A549 (cell line): ENCODE measurements at regions not wholly inside any gene's neighbourhood (a gene's known extent, or its start where the extent isn't known, plus 50 kb on each side); places are given as distances from the start of the nearest gene placed in this dataset.

Experiments
- CTCF ChIP-seq: fragments of >200 bp; sonication (Bioruptor Twin); formaldehyde crosslinking; IDR thresholded peaks from 3 replicates; pipeline ENCODE4 v1.5.1; 2016
- HDAC2 ChIP-seq: fragments of 200-600 bp; sonication (generic); IDR thresholded peaks from 2 replicates; pipeline ENCODE4 v1.6.1; 2016
- NPAS2 ChIP-seq: fragments of 250-450 bp; sonication (Bioruptor Pico); IDR thresholded peaks from 2 replicates; pipeline ENCODE4 v1.8.0; 2022; ENCODE audit warnings: mild to moderate bottlenecking, moderate library complexity, borderline replicate concordance
- NR3C1 ChIP-seq: fragments of >200 bp; sonication (Bioruptor Twin); formaldehyde crosslinking; IDR thresholded peaks from 3 replicates; pipeline ENCODE4 v1.6.1; 2017
- POLR2A ChIP-seq: IDR thresholded peaks from 2 replicates; pipeline ENCODE4 v1.6.1; 2012; ENCODE audit warnings: mild to moderate bottlenecking, low read length
- RFX5 ChIP-seq: fragments of 450-650 bp; IDR thresholded peaks from 2 replicates; pipeline ENCODE4 v1.7.1; 2014; ENCODE audit warnings: antibody characterized with exemption, mild to moderate bottlenecking, moderate library complexity
- TF ChIP-seq, protein P1 (sequence below): IDR thresholded peaks from 2 replicates; pipeline ENCODE4 v1.6.1; 2012

GRCh38 chr10:78980354-78980753, 88.4 kb upstream of the ZMIZ1 start:
- TF ChIP-seq CTCF (no peak), NPAS2 (no peak), POLR2A (no peak), HDAC2 (no peak), RFX5 (no peak), NR3C1 (no peak)
- TF ChIP-seq, protein P1, sequence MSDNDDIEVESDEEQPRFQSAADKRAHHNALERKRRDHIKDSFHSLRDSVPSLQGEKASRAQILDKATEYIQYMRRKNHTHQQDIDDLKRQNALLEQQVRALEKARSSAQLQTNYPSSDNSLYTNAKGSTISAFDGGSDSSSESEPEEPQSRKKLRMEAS, result no peak
